Tongue (tissue), 1 donor: ENCODE measurements at regions not wholly inside any gene's neighbourhood (a gene's known extent, or its start where the extent isn't known, plus 50 kb on each side); places are given as distances from the start of the nearest gene placed in this dataset.

Experiments
- DNase-seq: peaks from one replicate; pipeline ENCODE4 v3.0.0-alpha.2; 2015

DNA sequence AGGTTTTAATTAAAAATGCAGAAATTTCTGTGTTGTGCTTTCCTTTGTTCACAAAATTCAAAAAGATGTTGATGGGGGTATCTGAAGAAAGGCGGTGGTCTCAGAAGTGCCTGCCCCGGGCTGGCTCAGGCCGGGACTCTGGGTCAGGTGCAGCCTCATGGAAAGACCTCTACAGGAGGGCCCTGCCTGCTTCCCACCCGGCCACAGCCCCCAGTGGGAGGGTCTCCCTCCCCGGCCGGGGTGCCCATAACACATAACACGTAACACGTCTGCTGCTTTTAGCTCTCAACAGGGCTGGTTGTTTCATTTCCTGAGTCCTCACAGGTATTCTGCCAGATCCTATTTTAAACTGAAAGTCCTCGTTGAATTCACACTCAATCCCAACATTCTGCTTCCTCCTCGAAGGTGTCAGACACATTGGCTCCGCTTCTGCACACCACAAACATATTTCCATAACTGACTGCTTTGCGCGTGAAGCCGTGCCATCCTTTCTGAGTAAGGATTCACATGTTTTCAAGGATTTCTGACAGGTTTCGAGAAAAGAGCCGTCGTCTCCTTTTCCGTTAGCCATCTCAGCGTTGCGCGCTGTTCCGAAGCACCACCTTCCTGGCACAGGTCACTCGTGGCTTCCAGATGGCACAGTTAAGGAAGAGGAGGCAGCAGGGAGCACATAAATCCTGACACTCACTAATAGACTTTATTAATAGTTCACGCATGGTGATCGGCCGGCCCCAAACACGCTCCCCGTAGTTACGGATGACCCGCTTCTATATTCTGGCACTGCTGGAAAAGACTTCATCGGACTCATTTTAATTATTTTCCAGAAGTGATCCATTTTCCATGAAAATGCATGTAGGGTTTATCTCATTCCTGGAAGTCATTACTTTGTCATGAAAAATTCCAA, 569.3 kb downstream of the BRD1 start:
- no peak for DNase-seq

GRCh38 chr22:49257551-49257961, 570.1 kb downstream of the BRD1 start:
- no peak for DNase-seq

GRCh38 chr22:49255741-49256318, 571.8 kb downstream of the BRD1 start:
- no peak for DNase-seq

GRCh38 chr22:49255154-49255553, 572.5 kb downstream of the BRD1 start:
- no peak for DNase-seq

- DNase-seq = no peak
Observed at GRCh38 chr22:49253656-49254055, 574.0 kb downstream of the BRD1 start.

GRCh38 chr22:49251371-49251770, 576.3 kb downstream of the BRD1 start:
- no peak for DNase-seq

DNA sequence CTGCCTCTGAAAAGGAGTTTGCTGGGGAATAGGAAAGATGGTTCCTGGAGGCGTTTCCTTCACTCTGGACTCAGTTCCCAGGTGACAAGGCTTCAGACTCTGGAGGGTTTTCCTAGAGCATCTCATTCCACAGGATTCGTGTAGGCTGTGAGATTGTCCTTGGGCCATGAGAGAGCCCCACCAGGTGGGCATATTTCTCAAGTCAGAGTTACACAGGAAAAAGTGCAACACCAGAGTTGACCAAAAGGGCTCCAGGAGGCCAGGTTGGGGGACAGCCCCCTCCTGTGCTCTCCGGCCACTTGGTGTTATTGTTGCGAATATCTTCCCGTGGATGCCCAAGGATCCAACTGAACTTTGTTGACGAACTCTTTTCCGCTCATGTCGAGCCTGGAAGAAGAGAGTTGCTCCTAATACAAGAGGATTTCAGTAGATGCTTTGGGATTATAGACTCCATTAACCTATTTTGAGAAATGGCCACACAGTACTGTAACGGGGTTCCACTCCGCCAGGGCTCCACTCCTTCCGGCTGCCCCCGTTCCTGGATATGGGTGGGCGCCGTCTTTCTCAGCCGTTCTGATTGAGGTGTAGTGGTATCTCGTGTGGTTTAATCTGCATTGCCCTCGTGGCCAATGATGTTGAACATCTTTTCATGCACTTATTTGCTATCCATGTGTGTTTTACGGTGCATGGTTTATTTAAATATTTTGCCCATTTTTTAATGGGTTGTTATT, 580.3 kb downstream of the BRD1 start:
- DNase-seq = no peak

- no peak for DNase-seq
Observed at GRCh38 chr22:49244466-49245420, 582.9 kb downstream of the BRD1 start.

DNA sequence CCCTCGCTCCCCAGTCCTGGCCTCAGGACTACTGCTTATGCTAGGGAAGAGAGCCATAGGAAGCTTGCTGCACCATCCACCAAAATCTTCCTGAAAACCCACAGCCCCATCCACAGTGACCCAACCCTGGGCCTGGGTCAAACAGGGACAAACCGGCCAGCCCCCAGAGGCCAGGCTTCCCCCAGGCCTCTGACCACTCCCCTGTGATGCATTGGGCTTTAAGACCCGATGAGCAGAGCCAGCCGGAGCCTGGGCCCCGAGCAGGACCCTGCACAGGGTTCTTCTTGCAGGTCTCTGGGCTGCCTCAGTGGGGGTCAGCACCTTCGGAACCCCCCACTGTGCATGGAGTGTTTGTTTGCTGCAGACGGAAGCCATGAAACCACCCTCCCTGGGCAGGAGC, 583.7 kb downstream of the BRD1 start:
- DNase-seq = no peak

- DNase-seq = no peak
Observed at GRCh38 chr22:49243335-49243734, 584.3 kb downstream of the BRD1 start.

GRCh38 chr22:49242480-49242879, 585.2 kb downstream of the BRD1 start:
- no peak for DNase-seq

- no peak for DNase-seq
Observed at GRCh38 chr22:49241174-49241851, 586.4 kb downstream of the BRD1 start.

GRCh38 chr22:49240472-49240871, 587.2 kb downstream of the BRD1 start:
- DNase-seq = no peak

GRCh38 chr22:49240016-49240380, 587.7 kb downstream of the BRD1 start:
- no peak for DNase-seq

- no peak for DNase-seq
Observed at GRCh38 chr22:49239264-49240015, 588.2 kb downstream of the BRD1 start.

- DNase-seq = no peak
Observed at GRCh38 chr22:49238181-49239141, 589.2 kb downstream of the BRD1 start.

DNA sequence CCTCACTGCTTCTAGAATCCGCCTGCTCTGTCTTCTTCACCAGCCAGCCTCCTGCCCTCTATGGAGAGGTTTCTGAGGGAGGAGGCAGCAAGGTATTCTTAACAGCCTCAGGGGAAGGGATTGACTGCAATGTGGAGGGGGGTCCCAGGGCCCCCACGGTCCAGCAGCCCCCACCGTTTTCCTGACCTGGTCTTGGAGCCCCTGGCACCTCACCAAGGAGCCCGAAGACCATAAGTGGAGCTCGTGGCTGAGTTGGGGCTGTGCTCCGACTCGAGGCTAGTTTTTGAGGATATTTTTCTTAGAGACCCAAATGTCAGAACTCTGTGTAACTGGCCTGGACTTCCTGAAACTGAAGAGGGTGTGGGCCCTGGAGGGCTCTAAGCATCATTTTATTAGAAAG, 590.0 kb downstream of the BRD1 start:
- DNase-seq = no peak

- DNase-seq = no peak
Observed at GRCh38 chr22:49237279-49237678, 590.4 kb downstream of the BRD1 start.

DNA sequence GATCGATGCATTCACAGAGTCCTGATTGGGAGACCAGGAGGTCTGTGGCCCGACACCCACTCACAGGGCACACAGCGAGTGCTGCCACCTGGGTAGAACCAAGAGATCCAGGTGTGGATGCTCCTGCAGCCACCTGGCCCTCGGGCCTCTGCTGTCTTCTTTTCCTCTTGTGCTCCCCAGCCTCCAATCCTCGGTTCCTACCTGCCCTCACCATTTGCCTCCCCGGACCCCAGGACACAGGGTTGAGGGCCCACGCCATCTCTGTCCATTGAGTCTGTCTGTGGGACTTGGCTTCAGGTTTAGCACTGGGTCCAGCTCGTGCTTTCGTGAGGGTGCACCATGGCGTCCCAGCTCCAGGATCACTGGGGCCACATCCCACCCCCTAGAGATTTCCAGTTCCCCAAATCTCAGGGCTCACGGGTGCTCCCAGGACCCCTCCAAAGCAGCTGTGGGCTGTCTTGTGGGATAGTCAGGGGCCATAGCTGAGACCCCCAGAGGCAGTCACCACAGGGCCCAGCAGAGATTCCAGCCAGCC, 591.1 kb downstream of the BRD1 start:
- no peak for DNase-seq
